ENCODE measurements at regions not wholly inside any gene's neighbourhood (a gene's known extent, or its start where the extent isn't known, plus 50 kb on each side); places are given as distances from the start of the nearest gene placed in this dataset.

- Histone ChIP-seq H3K4ac (ENCODE audit: low read length) (no peak overlapping the region), H3K9me3 (replicated peaks in 1 of 2; ENCODE audit: control insufficient read depth in 2 of 2, insufficient read depth in 1 of 2, low read depth in 1 of 2, low read length in 2 of 2) (no peaks in the 10 kb centered on the region), H3K14ac (ENCODE audit: low read length) (no peak overlapping the region), H2BK120ac (ENCODE audit: low read depth, low read length) (no peak overlapping the region), H3K27me3 (ENCODE audit: control insufficient read depth in 3 of 3, insufficient read depth in 3 of 3, low read depth in 1 of 3, low read length in 3 of 3) (no peaks in the 10 kb centered on the region), H3K27ac (replicated peaks; ENCODE audit: low read length) (no peak overlapping the region), H2AFZ (ENCODE audit: low read length) (no peak overlapping the region), H3K79me1 (ENCODE audit: low read depth, low read length) (no peaks in the 10 kb centered on the region), H3K9ac (ENCODE audit: low read depth, low read length, poor library complexity) (no peak overlapping the region), H2BK5ac (ENCODE audit: low read length) (no peak overlapping the region), H3K4me3 (ENCODE audit: low read length in 2 of 2) (no peak overlapping the region), H2AK5ac (ENCODE audit: low read depth, low read length) (no peak overlapping the region), H3K4me1 (ENCODE audit: control insufficient read depth in 2 of 2, insufficient read depth in 1 of 2, low read depth in 1 of 2, low read length in 2 of 2) (peaks cover 2 to 3% of the 10 kb centered on the region in 2 donors), H3K18ac (ENCODE audit: low read length) (no peak overlapping the region), H3K4me2 (ENCODE audit: insufficient read depth, low read length, poor library complexity, severe bottlenecking) (no peak overlapping the region), H2BK12ac (ENCODE audit: low read length) (no peak overlapping the region), H2BK15ac (ENCODE audit: low read length) (no peak overlapping the region), H4K8ac (ENCODE audit: low read depth, low read length) (no peak overlapping the region), H3K23ac (ENCODE audit: low read depth, low read length, poor library complexity) (no peak overlapping the region), H3K36me3 (replicated peaks in 1 of 2; ENCODE audit: control insufficient read depth in 2 of 2, insufficient read depth in 2 of 2, low read length in 2 of 2) (no peaks in the 10 kb centered on the region), H4K91ac (ENCODE audit: low read depth, low read length, poor library complexity) (no peak overlapping the region)
- no peak for DNase-seq (ENCODE audit: low spot score)
- no CpG with 5 or more reads among the region's 2 CpGs for WGBS, 2 donors (ENCODE audit: extremely low coverage in 2 of 2, insufficient read length in 2 of 2, insufficient replicate concordance in 1 of 2)
Measured at GRCh38 chr15:60191821-60192220, 187.7 kb downstream of the FOXB1 start.

DNA sequence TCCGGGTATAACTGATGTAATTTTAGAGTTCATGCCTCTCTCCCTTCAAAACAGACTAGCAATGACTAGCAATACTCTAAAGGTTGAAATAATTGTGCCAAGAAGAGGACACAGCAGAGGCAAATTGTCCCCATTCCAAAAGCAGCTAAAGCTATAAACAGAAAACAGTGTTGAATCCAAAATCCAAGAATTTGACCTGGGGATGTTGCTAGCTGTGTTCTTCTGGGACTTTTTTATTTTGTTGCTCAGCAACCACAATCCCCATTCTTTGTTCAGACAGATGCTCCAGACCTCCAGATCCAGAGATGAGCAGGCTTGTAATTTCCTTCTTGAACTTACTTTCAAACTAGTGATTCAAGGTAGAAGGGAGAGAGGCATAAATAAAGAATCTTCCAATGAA is 191.5 kb downstream of the FOXB1 start:
- Histone ChIP-seq H3K79me1 (ENCODE audit: low read depth, low read length) (no peaks in the 10 kb centered on the region), H3K23ac (ENCODE audit: low read depth, low read length, poor library complexity) (no peak overlapping the region), H3K4me2 (ENCODE audit: insufficient read depth, low read length, poor library complexity, severe bottlenecking) (no peak overlapping the region), H2BK12ac (ENCODE audit: low read length) (no peak overlapping the region), H2AK5ac (ENCODE audit: low read depth, low read length) (no peak overlapping the region), H3K36me3 (replicated peaks in 1 of 2; ENCODE audit: control insufficient read depth in 2 of 2, insufficient read depth in 2 of 2, low read length in 2 of 2) (no peaks in the 10 kb centered on the region), H3K27ac (replicated peaks; ENCODE audit: low read length) (no peak overlapping the region), H3K27me3 (ENCODE audit: control insufficient read depth in 3 of 3, insufficient read depth in 3 of 3, low read depth in 1 of 3, low read length in 3 of 3) (no peaks in the 10 kb centered on the region), H3K4ac (ENCODE audit: low read length) (no peak overlapping the region), H2AFZ (ENCODE audit: low read length) (no peak overlapping the region), H3K4me1 (ENCODE audit: control insufficient read depth in 2 of 2, insufficient read depth in 1 of 2, low read depth in 1 of 2, low read length in 2 of 2) (peaks cover 2 to 3% of the 10 kb centered on the region in 2 donors), H3K18ac (ENCODE audit: low read length) (no peak overlapping the region), H3K9ac (ENCODE audit: low read depth, low read length, poor library complexity) (no peak overlapping the region), H4K8ac (ENCODE audit: low read depth, low read length) (no peak overlapping the region), H2BK120ac (ENCODE audit: low read depth, low read length) (no peak overlapping the region), H3K9me3 (replicated peaks in 1 of 2; ENCODE audit: control insufficient read depth in 2 of 2, insufficient read depth in 1 of 2, low read depth in 1 of 2, low read length in 2 of 2) (no peaks in the 10 kb centered on the region), H4K91ac (ENCODE audit: low read depth, low read length, poor library complexity) (no peak overlapping the region), H2BK15ac (ENCODE audit: low read length) (no peak overlapping the region), H3K14ac (ENCODE audit: low read length) (no peak overlapping the region), H3K4me3 (ENCODE audit: low read length in 2 of 2) (no peak overlapping the region), H2BK5ac (ENCODE audit: low read length) (no peak overlapping the region)
- WGBS, 2 donors (ENCODE audit: extremely low coverage in 2 of 2, insufficient read length in 2 of 2, insufficient replicate concordance in 1 of 2), result no CpG with 5 or more reads among the region's 1 CpG
- DNase-seq (ENCODE audit: low spot score), result no peak

GRCh38 chr15:60204131-60204885 is 193.5 kb downstream of the ANXA2 start:
- Histone ChIP-seq H3K23ac (ENCODE audit: low read depth, low read length, poor library complexity) (no peak overlapping the region), H3K9ac (ENCODE audit: low read depth, low read length, poor library complexity) (no peak overlapping the region), H3K4me1 (ENCODE audit: control insufficient read depth in 2 of 2, insufficient read depth in 1 of 2, low read depth in 1 of 2, low read length in 2 of 2) (peaks cover 0 to 4% of the 10 kb centered on the region in 2 donors), H3K27me3 (ENCODE audit: control insufficient read depth in 3 of 3, insufficient read depth in 3 of 3, low read depth in 1 of 3, low read length in 3 of 3) (peaks cover 0 to 17% (median 0%) of the 10 kb centered on the region in 3 experiments), H2BK5ac (ENCODE audit: low read length) (no peak overlapping the region), H2BK120ac (ENCODE audit: low read depth, low read length) (no peak overlapping the region), H3K4me2 (ENCODE audit: insufficient read depth, low read length, poor library complexity, severe bottlenecking) (no peak overlapping the region), H3K36me3 (replicated peaks in 1 of 2; ENCODE audit: control insufficient read depth in 2 of 2, insufficient read depth in 2 of 2, low read length in 2 of 2) (no peaks in the 10 kb centered on the region), H3K27ac (replicated peaks; ENCODE audit: low read length) (no peak overlapping the region), H2BK12ac (ENCODE audit: low read length) (no peak overlapping the region), H3K18ac (ENCODE audit: low read length) (no peak overlapping the region), H2AK5ac (ENCODE audit: low read depth, low read length) (no peak overlapping the region), H3K4ac (ENCODE audit: low read length) (no peak overlapping the region), H4K8ac (ENCODE audit: low read depth, low read length) (no peak overlapping the region), H3K4me3 (ENCODE audit: low read length in 2 of 2) (no peak overlapping the region), H2BK15ac (ENCODE audit: low read length) (no peak overlapping the region), H3K9me3 (replicated peaks in 1 of 2; ENCODE audit: control insufficient read depth in 2 of 2, insufficient read depth in 1 of 2, low read depth in 1 of 2, low read length in 2 of 2) (no peaks in the 10 kb centered on the region), H3K14ac (ENCODE audit: low read length) (no peak overlapping the region), H2AFZ (ENCODE audit: low read length) (no peak overlapping the region), H3K79me1 (ENCODE audit: low read depth, low read length) (no peaks in the 10 kb centered on the region), H4K91ac (ENCODE audit: low read depth, low read length, poor library complexity) (no peak overlapping the region)
- WGBS, 2 donors (ENCODE audit: extremely low coverage in 2 of 2, insufficient read length in 2 of 2, insufficient replicate concordance in 1 of 2), result no CpG with 5 or more reads among the region's 11 CpGs
- DNase-seq (ENCODE audit: low spot score), result no peak

- no CpG with 5 or more reads among the region's 4 CpGs for WGBS, 2 donors (ENCODE audit: extremely low coverage in 2 of 2, insufficient read length in 2 of 2, insufficient replicate concordance in 1 of 2)
- H3K27me3 ChIP-seq (ENCODE audit: control insufficient read depth in 3 of 3, insufficient read depth in 3 of 3, low read depth in 1 of 3, low read length in 3 of 3), result peaks cover 0 to 17% (median 0%) of the 10 kb centered on the region in 3 experiments
- no peak overlapping the region for H2AK5ac ChIP-seq (ENCODE audit: low read depth, low read length)
- DNase-seq (ENCODE audit: low spot score), result no peak
- no peak overlapping the region for H2BK12ac ChIP-seq (ENCODE audit: low read length)
- no peaks in the 10 kb centered on the region for H3K79me1 ChIP-seq (ENCODE audit: low read depth, low read length)
- H3K36me3 ChIP-seq (replicated peaks in 1 of 2; ENCODE audit: control insufficient read depth in 2 of 2, insufficient read depth in 2 of 2, low read length in 2 of 2), result no peaks in the 10 kb centered on the region
- no peak overlapping the region for H3K14ac ChIP-seq (ENCODE audit: low read length)
- no peak overlapping the region for H3K18ac ChIP-seq (ENCODE audit: low read length)
- H3K9ac ChIP-seq (ENCODE audit: low read depth, low read length, poor library complexity), result no peak overlapping the region
- H2BK120ac ChIP-seq (ENCODE audit: low read depth, low read length), result no peak overlapping the region
- H3K4ac ChIP-seq (ENCODE audit: low read length), result no peak overlapping the region
- no peak overlapping the region for H2AFZ ChIP-seq (ENCODE audit: low read length)
- H3K4me2 ChIP-seq (ENCODE audit: insufficient read depth, low read length, poor library complexity, severe bottlenecking), result no peak overlapping the region
- H3K4me1 ChIP-seq (ENCODE audit: control insufficient read depth in 2 of 2, insufficient read depth in 1 of 2, low read depth in 1 of 2, low read length in 2 of 2), result peaks cover 0 to 4% of the 10 kb centered on the region in 2 donors
- no peak overlapping the region for H3K27ac ChIP-seq (replicated peaks; ENCODE audit: low read length)
- H4K8ac ChIP-seq (ENCODE audit: low read depth, low read length), result no peak overlapping the region
- H4K91ac ChIP-seq (ENCODE audit: low read depth, low read length, poor library complexity), result no peak overlapping the region
- H3K23ac ChIP-seq (ENCODE audit: low read depth, low read length, poor library complexity), result no peak overlapping the region
- no peak overlapping the region for H3K4me3 ChIP-seq (ENCODE audit: low read length in 2 of 2)
- no peak overlapping the region for H2BK15ac ChIP-seq (ENCODE audit: low read length)
- no peaks in the 10 kb centered on the region for H3K9me3 ChIP-seq (replicated peaks in 1 of 2; ENCODE audit: control insufficient read depth in 2 of 2, insufficient read depth in 1 of 2, low read depth in 1 of 2, low read length in 2 of 2)
- H2BK5ac ChIP-seq (ENCODE audit: low read length), result no peak overlapping the region
Measured at GRCh38 chr15:60208709-60209108, 189.1 kb downstream of the ANXA2 start.

Data from neuronal stem cell (in vitro differentiated cells).